Lower leg skin (tissue), 3 donors: ENCODE measurements at regions not wholly inside any gene's neighbourhood (a gene's known extent, or its start where the extent isn't known, plus 50 kb on each side); places are given as distances from the start of the nearest gene placed in this dataset.

ENCODE experiments used
- POLR2A ChIP-seq, 2 donors: fragments of 450-650 bp; IDR thresholded peaks; one replicate each; pipeline ENCODE4 v1.6.1; 2016 to 2017; ENCODE audit warnings: antibody characterized with exemption in 2 of 2, mild to moderate bottlenecking in 1 of 2, moderate library complexity in 1 of 2
- TF ChIP-seq, protein P1 (sequence below), 3 donors: fragments of 450-650 bp; IDR thresholded peaks; one replicate each; pipeline ENCODE4 v1.5.1; 2016; ENCODE audit warnings: antibody characterized with exemption in 3 of 3, mild to moderate bottlenecking in 3 of 3, moderate library complexity in 2 of 3

DNA sequence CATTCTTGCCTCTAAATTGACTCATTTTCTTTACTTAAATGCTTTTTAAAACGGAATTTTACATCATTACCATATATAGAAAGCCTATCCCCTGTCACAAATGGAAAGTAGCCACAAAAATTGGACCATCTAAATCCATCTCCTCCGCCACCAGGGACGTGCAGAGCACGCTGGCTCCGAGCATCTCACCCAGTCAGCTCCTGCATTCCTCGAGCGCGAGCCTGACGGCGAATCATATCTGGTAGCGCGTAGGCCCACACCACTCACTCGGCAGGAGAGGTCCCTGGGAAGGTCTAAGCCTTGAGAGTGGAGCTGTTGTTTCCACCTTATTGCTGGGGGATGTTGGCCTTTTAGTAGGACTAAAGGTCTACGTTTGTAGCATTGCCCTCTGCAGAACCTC is 152.4 kb downstream of the TRIM29 start:
- TF ChIP-seq POLR2A (IDR thresholded peaks at IDR 0.05) = no peak
- TF ChIP-seq, protein P1, sequence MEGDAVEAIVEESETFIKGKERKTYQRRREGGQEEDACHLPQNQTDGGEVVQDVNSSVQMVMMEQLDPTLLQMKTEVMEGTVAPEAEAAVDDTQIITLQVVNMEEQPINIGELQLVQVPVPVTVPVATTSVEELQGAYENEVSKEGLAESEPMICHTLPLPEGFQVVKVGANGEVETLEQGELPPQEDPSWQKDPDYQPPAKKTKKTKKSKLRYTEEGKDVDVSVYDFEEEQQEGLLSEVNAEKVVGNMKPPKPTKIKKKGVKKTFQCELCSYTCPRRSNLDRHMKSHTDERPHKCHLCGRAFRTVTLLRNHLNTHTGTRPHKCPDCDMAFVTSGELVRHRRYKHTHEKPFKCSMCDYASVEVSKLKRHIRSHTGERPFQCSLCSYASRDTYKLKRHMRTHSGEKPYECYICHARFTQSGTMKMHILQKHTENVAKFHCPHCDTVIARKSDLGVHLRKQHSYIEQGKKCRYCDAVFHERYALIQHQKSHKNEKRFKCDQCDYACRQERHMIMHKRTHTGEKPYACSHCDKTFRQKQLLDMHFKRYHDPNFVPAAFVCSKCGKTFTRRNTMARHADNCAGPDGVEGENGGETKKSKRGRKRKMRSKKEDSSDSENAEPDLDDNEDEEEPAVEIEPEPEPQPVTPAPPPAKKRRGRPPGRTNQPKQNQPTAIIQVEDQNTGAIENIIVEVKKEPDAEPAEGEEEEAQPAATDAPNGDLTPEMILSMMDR (IDR thresholded peaks at IDR 0.05) = no peak
